ENCODE measurements at regions not wholly inside any gene's neighbourhood (a gene's known extent, or its start where the extent isn't known, plus 50 kb on each side); places are given as distances from the start of the nearest gene placed in this dataset.

GRCh38 chr15:85297537-85297936 is 82.9 kb upstream of the AKAP13 start:
- TF ChIP-seq, protein P1, sequence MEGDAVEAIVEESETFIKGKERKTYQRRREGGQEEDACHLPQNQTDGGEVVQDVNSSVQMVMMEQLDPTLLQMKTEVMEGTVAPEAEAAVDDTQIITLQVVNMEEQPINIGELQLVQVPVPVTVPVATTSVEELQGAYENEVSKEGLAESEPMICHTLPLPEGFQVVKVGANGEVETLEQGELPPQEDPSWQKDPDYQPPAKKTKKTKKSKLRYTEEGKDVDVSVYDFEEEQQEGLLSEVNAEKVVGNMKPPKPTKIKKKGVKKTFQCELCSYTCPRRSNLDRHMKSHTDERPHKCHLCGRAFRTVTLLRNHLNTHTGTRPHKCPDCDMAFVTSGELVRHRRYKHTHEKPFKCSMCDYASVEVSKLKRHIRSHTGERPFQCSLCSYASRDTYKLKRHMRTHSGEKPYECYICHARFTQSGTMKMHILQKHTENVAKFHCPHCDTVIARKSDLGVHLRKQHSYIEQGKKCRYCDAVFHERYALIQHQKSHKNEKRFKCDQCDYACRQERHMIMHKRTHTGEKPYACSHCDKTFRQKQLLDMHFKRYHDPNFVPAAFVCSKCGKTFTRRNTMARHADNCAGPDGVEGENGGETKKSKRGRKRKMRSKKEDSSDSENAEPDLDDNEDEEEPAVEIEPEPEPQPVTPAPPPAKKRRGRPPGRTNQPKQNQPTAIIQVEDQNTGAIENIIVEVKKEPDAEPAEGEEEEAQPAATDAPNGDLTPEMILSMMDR (IDR thresholded peaks at IDR 0.05; ENCODE audit: insufficient read depth, low read length, poor library complexity, severe bottlenecking): no peak
- no peak for TF ChIP-seq EZH2phosphoT487 (conservative IDR thresholded peaks at IDR 0.05; ENCODE audit: low read length)

Data from SU-DHL-6 (cell line).